ENCODE measurements at regions not wholly inside any gene's neighbourhood (a gene's known extent, or its start where the extent isn't known, plus 50 kb on each side); places are given as distances from the start of the nearest gene placed in this dataset.

DNA sequence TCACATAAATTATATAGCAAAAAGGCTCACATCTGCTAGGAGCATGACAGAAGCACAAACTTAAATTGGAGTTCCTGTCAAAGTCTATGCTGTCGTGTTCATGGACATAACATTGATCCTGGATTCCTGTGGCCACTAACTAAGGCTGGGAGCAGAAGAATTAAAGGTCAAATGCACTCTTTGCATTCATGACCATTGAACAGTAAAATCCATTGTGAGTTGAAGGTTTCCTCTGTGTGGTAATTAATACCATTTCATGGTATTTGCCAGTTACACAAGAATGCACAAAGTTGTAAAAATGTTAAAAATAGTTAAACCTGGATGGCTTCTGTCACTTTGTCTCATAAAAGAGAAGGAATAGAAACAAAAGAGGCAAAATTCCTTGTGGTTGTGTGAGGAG is 242.6 kb downstream of the NPR3 start:
- no peak overlapping the region for H3K4me3 ChIP-seq (ENCODE audit: low read length)
- TF ChIP-seq, protein P1, sequence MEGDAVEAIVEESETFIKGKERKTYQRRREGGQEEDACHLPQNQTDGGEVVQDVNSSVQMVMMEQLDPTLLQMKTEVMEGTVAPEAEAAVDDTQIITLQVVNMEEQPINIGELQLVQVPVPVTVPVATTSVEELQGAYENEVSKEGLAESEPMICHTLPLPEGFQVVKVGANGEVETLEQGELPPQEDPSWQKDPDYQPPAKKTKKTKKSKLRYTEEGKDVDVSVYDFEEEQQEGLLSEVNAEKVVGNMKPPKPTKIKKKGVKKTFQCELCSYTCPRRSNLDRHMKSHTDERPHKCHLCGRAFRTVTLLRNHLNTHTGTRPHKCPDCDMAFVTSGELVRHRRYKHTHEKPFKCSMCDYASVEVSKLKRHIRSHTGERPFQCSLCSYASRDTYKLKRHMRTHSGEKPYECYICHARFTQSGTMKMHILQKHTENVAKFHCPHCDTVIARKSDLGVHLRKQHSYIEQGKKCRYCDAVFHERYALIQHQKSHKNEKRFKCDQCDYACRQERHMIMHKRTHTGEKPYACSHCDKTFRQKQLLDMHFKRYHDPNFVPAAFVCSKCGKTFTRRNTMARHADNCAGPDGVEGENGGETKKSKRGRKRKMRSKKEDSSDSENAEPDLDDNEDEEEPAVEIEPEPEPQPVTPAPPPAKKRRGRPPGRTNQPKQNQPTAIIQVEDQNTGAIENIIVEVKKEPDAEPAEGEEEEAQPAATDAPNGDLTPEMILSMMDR (IDR thresholded peaks at IDR 0.05; ENCODE audit: insufficient read depth, low read depth, low read length, missing control alignments) = no peak
- DNase-seq (ENCODE audit: low read depth) = no peak

GRCh38 chr5:32955814-32956213 is 244.7 kb downstream of the NPR3 start:
- TF ChIP-seq, protein P1 (IDR thresholded peaks at IDR 0.05; ENCODE audit: insufficient read depth, low read depth, low read length, missing control alignments) = no peak
- DNase-seq (ENCODE audit: low read depth) = no peak
- H3K4me3 ChIP-seq (ENCODE audit: low read length) = no peak overlapping the region

DNA sequence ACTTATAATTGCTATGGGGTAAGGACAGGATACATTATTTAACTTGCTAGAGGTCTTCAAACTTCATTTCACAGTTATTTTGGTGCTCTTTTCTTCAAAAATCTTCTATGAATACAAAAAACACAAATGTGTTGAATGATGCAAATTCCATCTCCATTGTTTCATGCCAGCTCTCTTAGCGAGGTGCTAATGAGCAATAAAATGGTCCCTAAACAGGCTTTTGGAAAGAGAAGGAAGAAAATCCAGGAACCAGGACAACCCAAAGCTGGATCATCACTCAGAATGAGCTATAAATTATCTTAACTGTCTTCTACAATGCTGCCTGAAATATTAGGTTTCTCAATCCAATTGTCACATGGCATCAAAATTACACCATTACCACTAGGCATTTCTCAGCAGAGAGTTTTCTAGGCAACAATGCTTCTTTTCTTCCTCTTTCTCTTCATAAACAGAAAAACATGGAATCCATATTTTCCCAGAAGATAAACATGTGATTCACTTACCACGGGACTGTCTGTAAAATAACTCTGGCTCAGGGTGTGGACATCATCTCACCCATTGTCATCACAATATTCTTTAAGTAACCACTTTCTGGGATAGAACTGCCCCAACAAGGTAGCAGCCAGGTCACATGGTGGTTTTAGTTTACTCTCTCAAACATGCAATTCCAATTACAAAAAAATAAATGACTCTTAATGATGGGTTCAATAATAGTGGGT is 249.4 kb downstream of the NPR3 start:
- DNase-seq (ENCODE audit: low read depth) = peak; percentile 86
- no peak overlapping the region for H3K4me3 ChIP-seq (ENCODE audit: low read length)
- TF ChIP-seq, protein P1 (IDR thresholded peaks at IDR 0.05; ENCODE audit: insufficient read depth, low read depth, low read length, missing control alignments) = no peak

- peak; percentile 93 for DNase-seq (ENCODE audit: low read depth)
- TF ChIP-seq, protein P1 (IDR thresholded peaks at IDR 0.05; ENCODE audit: insufficient read depth, low read depth, low read length, missing control alignments) = no peak
- H3K4me3 ChIP-seq (ENCODE audit: low read length) = no peak overlapping the region
Observed at GRCh38 chr5:32961059-32961415, 249.9 kb downstream of the NPR3 start.

DNA sequence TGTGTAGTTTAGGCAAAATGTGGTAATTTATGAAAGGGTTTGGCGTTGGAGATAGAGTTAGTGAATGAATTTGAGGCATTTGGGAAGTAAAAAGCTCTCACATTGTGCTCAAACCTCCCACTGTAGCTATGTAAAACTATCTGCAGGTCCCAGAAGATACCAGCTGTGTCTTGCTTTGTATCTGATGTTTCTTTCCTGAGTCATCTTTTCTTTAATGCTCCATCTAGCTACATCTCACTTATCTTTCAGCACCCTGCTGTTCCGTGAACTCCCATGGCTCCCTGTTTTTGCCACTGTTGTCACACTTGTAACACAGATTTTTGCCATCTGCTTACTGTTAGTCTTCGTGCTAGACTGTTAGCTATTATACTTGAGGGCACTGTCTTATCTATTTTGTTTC is 253.1 kb downstream of the NPR3 start:
- no peak overlapping the region for H3K4me3 ChIP-seq (ENCODE audit: low read length)
- TF ChIP-seq, protein P1 (IDR thresholded peaks at IDR 0.05; ENCODE audit: insufficient read depth, low read depth, low read length, missing control alignments) = no peak
- DNase-seq (ENCODE audit: low read depth) = peak; percentile 39

DNA sequence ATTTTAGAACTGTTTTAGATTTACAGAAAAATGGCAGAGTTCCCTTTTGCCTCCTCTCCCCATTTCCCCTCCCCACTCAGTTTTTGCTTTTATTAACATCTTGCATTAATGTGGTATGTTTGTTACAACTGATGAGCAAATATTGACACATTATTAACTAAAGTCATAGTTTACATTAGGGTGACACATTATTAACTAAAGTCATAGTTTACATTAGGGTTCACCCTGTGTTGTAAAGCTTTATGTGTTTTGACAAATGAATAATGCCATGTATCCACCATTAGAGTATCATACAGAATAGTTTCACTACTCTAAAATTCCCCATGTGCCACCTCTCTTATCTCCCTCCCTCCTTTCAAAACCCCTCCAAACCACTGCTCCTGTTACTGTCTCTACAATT is 262.5 kb downstream of the NPR3 start:
- DNase-seq (ENCODE audit: low read depth) = peak; percentile 22
- TF ChIP-seq, protein P1 (IDR thresholded peaks at IDR 0.05; ENCODE audit: insufficient read depth, low read depth, low read length, missing control alignments) = no peak
- H3K4me3 ChIP-seq (ENCODE audit: low read length) = no peak overlapping the region

All from epithelial cell of esophagus (primary cell).